Stimulated activated CD4-positive, alpha-beta T cell treated with anti-CD3 and anti-CD28 coated beads, Interleukin-15, amount 100 ng/mL, for 24 hours (primary cell): ENCODE measurements at regions not wholly inside any gene's neighbourhood (a gene's known extent, or its start where the extent isn't known, plus 50 kb on each side); places are given as distances from the start of the nearest gene placed in this dataset.

Experiments
- DNase-seq: peaks from one replicate; pipeline ENCODE4 v3.0.0-alpha.2; 2020

- DNase-seq, result no peak
Measured at GRCh38 chr20:50413088-50413500, 97.1 kb upstream of the PTPN1 start.

DNA sequence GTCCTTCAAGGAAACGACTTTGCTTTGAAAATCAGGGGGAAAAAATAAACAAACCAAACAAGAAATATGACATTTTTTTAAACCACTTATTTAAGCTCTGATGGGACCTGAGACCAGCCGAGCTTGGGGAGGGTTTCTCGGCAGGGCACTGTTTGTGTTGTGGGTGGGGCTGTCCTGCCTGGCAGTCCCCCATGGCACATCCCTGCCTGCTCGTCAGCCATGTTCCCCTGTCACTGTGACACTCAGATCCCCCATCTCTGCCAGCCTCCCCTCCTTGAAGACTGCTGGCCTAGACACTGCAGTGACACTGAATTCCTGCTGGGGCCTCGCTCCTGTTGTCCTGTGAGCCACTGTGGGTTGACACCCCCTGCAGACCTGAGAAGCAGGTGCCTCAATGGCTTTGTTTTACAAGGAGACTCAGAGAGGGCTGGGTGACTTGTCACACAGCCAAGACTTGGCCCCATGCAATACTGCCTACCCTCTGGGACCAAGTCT is 95.1 kb upstream of the PTPN1 start:
- no peak for DNase-seq

GRCh38 chr20:50415516-50416268 is 94.5 kb upstream of the PTPN1 start:
- no peak for DNase-seq

DNA sequence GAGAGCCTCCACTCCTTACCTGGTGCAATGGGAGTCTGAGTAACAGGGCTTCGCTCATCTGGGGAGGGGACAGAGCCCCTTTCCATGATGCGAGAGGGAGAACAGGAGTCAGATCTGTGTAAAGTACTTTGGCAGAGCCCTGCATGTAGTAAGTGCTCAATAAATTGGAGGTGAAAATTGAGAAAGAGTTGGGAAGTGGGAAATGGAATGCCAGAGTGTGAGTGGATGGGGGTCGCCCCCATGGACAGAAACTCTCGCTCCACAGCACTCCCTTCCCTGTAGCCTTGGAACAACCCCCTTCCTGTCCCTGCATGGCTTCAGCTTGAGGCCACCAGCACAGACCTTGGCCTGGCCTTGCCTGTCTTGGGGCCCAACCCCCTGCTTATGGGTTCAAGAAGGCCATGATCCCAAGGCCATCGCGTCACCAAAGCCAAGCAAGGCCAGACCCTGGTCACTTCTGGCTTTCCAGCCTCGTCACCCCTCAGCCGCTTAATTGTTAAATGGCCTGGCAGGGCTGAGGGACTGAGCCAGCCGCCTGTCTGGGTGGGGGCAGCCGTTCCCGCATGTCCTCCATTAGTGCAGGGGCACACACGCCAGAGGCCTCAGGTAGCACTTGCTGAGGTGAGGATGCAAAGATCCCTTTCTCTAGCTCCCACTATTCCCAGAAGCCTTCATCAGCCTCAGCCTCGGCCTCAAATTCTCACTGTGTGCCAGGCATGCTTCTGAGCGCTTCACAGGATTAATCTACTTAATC is 93.7 kb upstream of the PTPN1 start:
- no peak for DNase-seq

DNA sequence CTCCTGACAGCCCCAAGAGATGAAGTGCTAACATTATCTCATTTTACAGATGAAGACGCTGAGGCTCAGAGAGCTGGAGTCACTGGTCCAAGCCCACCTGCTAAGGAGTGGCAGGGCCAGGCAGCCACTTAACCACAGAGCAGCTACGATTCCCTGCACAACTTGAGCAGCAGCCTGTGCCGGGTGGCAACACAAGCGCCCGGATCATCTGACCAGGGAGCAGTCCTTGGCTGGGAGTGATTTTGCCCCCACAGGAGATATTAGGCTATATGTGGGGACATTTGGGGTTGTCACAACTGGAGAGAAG is 93.2 kb upstream of the PTPN1 start:
- no peak for DNase-seq

DNA sequence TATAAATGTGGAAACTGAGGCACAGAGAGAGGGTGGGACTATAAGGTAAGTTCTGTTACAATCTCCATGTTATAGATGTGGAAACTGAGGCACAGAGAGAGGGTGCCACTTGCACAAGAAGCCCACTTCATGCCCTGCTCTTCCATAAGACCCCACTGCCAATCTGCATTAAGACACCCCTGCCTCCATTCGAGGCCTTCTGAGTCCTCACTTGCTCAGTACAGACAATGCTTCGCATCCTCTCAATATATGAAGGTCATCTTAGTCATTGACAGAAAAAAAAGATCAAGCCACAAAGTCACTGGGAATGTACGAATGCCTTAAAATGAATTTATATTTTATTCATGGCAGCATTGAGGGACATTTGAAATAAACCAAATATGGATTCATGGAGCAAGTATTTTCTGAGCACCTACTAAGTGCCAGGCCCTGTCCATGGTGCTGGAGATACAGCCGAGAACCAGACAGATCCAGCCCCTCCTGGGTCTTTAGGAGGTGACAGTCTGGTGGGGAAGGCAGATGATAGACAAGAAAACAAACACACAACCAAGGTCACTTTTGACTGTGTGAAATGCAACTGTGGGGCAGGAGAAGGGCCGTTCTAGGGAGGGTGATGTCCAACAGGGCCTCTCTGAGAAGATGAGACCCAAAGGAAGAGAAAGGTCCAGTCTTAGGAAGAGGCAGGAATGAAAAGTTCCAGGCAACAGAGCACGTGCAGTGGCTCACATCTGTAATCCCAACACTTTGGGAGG is 92.5 kb upstream of the PTPN1 start:
- no peak for DNase-seq

DNA sequence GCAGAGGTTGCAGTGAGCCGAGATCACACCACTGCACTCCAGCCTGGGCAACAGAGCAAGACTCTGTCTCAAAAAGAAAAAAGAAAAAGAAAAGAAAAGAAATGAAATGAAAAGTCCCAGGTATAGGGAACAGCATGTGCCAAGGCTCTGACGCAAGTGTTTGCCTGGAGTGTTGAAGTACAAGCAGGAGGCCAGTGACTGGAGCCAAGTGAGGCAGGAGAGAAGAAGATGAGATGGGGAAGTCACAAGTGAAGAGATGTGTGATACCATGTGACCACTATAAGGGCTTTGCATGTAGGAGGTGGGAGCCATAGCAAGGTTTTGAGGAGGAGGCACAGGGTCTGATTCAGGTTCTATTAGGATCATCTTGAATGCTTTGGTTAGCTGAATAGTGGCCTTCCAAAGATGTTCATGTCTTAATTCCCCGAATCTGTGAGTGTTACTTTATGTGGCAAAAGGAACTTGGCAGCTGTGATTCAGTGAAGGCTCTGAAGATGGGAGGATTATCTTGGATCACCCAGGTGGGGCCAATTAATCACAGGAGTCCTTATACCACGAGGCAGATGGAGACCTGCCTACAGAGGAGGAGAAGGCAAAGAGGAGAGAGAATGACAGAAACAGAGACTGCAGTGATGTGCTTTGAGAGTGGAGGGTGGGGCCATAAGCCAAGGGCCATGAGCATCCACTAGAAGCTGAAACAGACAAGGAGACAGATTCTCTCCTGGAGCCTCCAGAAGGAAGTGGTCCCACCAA is 91.1 kb upstream of the PTPN1 start:
- no peak for DNase-seq

DNA sequence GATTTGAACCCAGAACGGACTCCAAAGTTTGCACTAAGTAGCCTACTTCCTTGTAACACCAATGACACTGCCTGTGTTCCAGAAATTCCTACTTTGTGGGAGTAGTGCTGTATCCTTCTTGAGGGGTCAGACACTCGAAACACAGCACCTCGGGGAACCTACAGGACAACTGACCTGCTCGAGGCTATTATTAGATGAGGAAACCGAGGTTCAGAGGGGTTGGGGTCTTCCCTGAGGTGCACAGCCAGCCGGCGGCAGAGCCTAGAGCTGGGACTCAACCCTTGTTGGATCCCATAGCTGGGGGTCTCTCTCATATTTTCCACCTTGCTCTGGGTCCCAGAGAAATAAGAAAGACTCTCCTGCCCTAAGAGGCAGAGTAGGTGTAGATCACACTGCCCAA is 89.8 kb upstream of the PTPN1 start:
- no peak for DNase-seq

- DNase-seq, result no peak
Measured at GRCh38 chr20:50421356-50422340, 88.5 kb upstream of the PTPN1 start.

GRCh38 chr20:50423758-50424157 is 86.4 kb upstream of the PTPN1 start:
- DNase-seq, result no peak

DNA sequence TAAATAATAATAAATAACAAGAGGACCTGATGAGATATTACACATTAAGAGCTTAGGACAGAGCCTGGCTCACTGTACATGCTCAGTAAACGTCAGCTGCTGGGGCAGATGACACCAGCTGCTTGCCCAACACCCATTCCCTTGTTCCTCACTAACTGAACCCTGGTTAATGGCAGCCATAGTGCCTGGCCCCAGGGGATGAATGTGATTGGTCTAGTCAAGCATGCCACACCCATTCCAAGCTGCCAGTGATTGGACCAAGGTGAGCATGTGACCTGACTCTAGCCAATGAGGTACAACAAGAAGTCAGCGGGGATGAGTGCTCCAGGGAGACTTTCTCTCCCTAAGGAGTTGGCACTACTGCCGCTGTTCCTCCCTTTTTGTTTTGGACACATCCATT is 85.1 kb upstream of the PTPN1 start:
- DNase-seq, result no peak

DNA sequence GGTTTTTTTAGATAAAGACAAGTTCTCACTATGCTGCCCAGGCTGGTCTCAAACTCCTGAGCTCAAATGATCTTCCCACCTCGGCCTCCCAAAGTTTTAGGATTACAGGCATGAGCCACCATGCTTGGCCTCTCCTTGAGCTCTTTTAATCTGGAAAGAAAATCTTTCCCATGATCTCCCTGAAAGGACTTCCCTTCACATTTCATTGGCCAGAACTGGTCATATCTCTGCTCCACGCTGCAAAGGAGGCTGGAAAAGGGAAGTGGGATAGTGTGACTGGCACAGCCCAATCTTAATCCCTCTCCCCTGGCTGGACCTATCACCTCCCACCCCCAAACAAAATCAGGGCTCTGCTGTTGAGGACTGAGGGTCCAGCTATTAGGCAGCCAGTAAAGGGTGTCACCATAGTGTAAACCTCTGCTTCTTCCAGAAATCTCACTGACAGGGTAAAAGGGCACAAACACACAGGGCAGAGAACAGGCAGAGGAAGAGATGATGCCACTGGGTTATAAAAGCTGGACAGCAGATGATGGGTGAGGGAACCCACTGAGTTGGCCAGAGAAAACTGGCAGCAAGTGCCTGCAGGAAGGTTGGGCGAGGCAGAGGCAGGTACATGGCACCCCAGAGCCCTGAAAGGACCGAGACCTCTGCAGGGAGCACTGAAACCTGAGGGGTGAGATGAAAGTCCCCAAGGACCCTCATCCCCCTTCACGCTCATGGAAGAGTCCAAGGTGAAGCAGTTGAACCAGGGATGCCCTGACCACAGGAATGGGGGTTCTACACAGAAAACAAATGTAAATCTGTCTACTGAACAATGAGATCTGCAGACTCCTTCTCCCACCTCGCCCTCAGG is 83.1 kb upstream of the PTPN1 start:
- DNase-seq, result no peak

DNA sequence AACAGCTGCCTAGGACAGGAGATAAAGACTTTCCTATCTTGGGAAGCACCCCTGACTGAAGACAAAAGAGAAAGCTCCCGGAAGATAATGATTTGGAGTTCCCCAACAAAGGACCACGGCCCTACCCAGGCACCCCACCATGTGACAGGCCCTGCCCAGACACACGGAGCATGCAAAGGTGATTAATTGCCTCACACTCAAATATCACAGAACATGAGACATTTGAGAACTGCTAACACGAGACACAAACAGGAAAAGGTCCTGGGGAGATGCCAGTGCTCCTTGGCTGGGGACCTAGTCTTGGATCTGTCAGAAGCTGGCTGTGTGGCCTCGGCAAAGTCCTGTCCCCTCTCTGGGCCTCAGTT is 82.5 kb upstream of the PTPN1 start:
- DNase-seq, result no peak

DNA sequence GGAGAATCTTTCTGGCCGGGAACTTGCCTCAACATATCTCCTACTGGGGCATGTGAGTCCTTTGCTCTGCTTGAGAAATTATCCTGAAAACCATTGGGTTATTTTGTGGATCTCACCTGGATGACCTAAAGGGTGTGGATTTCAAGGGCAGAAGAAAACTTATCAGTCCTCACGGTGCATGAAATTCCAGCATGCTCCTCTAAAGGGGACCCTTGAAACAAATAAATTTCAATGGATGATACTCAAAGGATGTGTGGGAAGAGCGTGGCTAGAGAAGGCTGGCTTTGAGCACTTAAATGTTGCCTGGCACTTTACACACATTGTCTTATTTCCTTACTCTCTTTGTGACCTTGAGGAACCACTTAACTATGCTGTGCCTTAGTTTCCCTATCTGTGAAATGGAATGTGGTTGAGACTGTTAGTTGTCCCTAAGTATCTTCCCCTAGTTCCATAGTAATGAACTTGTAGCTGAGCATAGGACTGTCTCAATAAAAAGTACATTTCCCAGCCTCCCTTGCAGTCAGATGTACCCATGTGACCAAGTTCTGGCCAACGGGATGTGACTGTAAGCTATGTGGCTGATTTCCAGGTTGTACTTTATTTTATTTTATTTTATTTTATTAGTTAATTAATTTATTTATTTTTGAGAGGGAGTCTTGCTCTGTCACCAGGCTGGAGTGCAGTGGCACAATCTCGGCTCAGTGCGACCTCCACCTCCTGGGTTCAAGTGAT is 81.9 kb upstream of the PTPN1 start:
- DNase-seq, result no peak

DNA sequence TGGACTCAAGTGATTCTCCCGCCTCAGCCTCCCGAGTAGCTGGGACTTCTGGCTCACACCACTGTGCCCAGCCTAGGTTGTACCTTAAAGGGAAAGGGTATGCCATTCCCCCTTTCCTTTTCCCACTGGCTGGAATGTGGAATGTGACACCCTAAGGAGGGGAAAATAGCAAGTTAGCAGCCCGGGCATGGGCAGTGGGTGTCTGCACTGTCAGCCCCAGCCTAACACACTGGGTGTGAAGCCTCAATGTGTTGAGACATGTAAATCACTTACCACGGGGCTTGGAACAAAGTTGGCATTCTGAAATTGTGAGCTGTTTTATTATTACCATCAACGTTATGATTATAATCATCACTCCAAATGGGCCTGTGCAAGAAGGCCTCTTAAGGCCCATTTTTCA is 80.8 kb upstream of the PTPN1 start:
- DNase-seq, result no peak

DNA sequence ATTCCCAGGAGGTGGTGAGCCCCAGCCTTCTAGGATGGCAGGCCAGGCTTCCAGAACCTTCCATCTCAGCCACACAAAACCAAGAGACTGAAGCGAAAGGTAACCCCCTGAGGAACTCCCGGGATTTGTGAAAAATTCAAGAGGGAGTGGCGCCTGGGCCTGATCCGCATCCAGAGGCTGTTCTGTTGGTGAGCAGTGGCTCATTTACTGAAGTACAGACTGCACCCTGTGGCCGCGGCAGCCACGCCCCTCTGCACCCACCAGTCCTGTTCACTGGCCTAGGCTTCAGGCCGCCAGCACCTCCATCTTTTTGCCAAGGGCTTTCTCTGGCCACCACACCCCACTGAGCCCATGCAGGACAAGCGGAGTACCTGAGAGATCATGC is 79.1 kb upstream of the PTPN1 start:
- DNase-seq, result no peak

- no peak for DNase-seq
Measured at GRCh38 chr20:50433001-50433761, 77.0 kb upstream of the PTPN1 start.

GRCh38 chr20:50434321-50434652 is 75.9 kb upstream of the PTPN1 start:
- no peak for DNase-seq

DNA sequence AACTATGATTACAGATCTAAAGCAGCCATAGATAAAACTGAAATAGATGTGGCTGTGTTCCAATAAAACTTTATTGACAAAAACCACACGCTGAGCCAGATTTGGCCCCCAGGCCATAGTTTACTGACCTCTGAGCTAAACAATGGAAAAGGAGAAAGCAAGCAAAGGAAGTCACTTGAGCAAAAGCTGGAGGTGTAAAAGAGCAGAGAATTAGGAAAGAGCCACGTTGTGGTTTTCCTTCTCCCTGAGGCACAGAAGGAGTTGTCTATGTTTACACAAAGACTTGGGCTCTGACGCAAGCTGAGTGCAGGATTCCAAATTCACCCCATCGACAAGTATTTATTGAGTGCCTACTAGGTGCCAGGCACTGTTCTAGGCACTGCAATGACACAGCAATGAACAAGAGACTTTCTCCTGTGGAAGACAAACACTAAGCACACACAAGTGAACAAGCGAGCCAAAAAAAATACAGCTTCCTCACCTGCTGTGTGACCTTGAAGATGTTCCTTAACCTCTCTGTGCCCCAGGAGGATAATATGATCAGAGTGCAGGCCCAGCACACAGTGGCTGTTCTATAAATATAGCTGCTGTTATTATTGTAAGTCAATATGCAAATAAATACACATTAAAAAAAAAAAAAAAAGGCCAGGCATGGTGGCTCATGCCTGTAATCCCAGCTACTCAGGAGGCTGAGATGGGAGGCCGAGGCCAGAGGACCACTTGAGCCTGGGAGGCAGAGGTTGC is 75.4 kb upstream of the PTPN1 start:
- no peak for DNase-seq
